ENCODE measurements at regions not wholly inside any gene's neighbourhood (a gene's known extent, or its start where the extent isn't known, plus 50 kb on each side); places are given as distances from the start of the nearest gene placed in this dataset.
"Not testable (repeated sequence)": the region's sequence is repeated elsewhere in the genome, so short reads cannot be mapped to it uniquely, and the experiment has no call there.

- DNase-seq = no peak
- in situ Hi-C loops (cut with HindIII; ENCODE audit: low pct_ligation_motif_present, low pct_unique_long_range_greater_than_20kb, low sequenced_read_pairs) = no loop called here
Measured at GRCh38 chr6:10343320-10343719, 71.6 kb downstream of the TFAP2A start.

- DNase-seq = no peak
Measured at GRCh38 chr6:10341605-10342004, 73.3 kb downstream of the TFAP2A start.

GRCh38 chr6:10338151-10338550 lies 76.7 kb downstream of the TFAP2A start:
- DNase-seq = no peak
- in situ Hi-C loops (cut with HindIII; ENCODE audit: low pct_ligation_motif_present, low pct_unique_long_range_greater_than_20kb, low sequenced_read_pairs) = no loop called here

More at GRCh38 chr6:10341605-10342004, 73.3 kb downstream of the TFAP2A start:
- in situ Hi-C loops (cut with HindIII; ENCODE audit: low pct_ligation_motif_present, low pct_unique_long_range_greater_than_20kb, low sequenced_read_pairs) = no loop called here

- in situ Hi-C loops (cut with HindIII; ENCODE audit: low pct_ligation_motif_present, low pct_unique_long_range_greater_than_20kb, low sequenced_read_pairs) = not testable (repeated sequence)
Measured at GRCh38 chr6:10337376-10337775, 77.5 kb downstream of the TFAP2A start.

GRCh38 chr6:10332111-10332510 lies 82.8 kb downstream of the TFAP2A start:
- in situ Hi-C loops (cut with HindIII; ENCODE audit: low pct_ligation_motif_present, low pct_unique_long_range_greater_than_20kb, low sequenced_read_pairs) = no loop called here
- DNase-seq = no peak

More at GRCh38 chr6:10337376-10337775, 77.5 kb downstream of the TFAP2A start:
- not testable (repeated sequence) for DNase-seq

GRCh38 chr6:10331334-10331968 lies 83.4 kb downstream of the TFAP2A start:
- no peak for DNase-seq
- in situ Hi-C loops (cut with HindIII; ENCODE audit: low pct_ligation_motif_present, low pct_unique_long_range_greater_than_20kb, low sequenced_read_pairs) = no loop called here

- in situ Hi-C loops (cut with HindIII; ENCODE audit: low pct_ligation_motif_present, low pct_unique_long_range_greater_than_20kb, low sequenced_read_pairs) = no loop called here
Measured at GRCh38 chr6:10330515-10330914, 84.4 kb downstream of the TFAP2A start.

GRCh38 chr6:10323018-10323417 lies 91.9 kb downstream of the TFAP2A start:
- in situ Hi-C loops (cut with HindIII; ENCODE audit: low pct_ligation_motif_present, low pct_unique_long_range_greater_than_20kb, low sequenced_read_pairs) = no loop called here
- DNase-seq = no peak

More at GRCh38 chr6:10330515-10330914, 84.4 kb downstream of the TFAP2A start:
- DNase-seq = no peak

- in situ Hi-C loops (cut with HindIII; ENCODE audit: low pct_ligation_motif_present, low pct_unique_long_range_greater_than_20kb, low sequenced_read_pairs) = no loop called here
- no peak for DNase-seq
Measured at GRCh38 chr6:10320291-10320690, 94.6 kb downstream of the TFAP2A start.

- in situ Hi-C loops (cut with HindIII; ENCODE audit: low pct_ligation_motif_present, low pct_unique_long_range_greater_than_20kb, low sequenced_read_pairs) = no loop called here
- DNase-seq = no peak
Measured at GRCh38 chr6:10316373-10316721, 98.5 kb downstream of the TFAP2A start.

GRCh38 chr6:10315658-10316372 lies 99.1 kb downstream of the TFAP2A start:
- DNase-seq = no peak
- in situ Hi-C loops (cut with HindIII; ENCODE audit: low pct_ligation_motif_present, low pct_unique_long_range_greater_than_20kb, low sequenced_read_pairs) = no loop called here

GRCh38 chr6:10315034-10315433 lies 99.8 kb downstream of the TFAP2A start:
- in situ Hi-C loops (cut with HindIII; ENCODE audit: low pct_ligation_motif_present, low pct_unique_long_range_greater_than_20kb, low sequenced_read_pairs) = no loop called here
- no peak for DNase-seq

- in situ Hi-C loops (cut with HindIII; ENCODE audit: low pct_ligation_motif_present, low pct_unique_long_range_greater_than_20kb, low sequenced_read_pairs) = no loop called here
- DNase-seq = no peak
Measured at GRCh38 chr6:10314163-10314955, 100.5 kb downstream of the TFAP2A start.

- DNase-seq = no peak
- in situ Hi-C loops (cut with HindIII; ENCODE audit: low pct_ligation_motif_present, low pct_unique_long_range_greater_than_20kb, low sequenced_read_pairs) = no loop called here
Measured at GRCh38 chr6:10313799-10314162, 101.1 kb downstream of the TFAP2A start.

GRCh38 chr6:10312445-10312844 lies 102.4 kb downstream of the TFAP2A start:
- DNase-seq = no peak
- in situ Hi-C loops (cut with HindIII; ENCODE audit: low pct_ligation_motif_present, low pct_unique_long_range_greater_than_20kb, low sequenced_read_pairs) = no loop called here

- DNase-seq; in situ Hi-C loops (cut with HindIII; ENCODE audit: low pct_ligation_motif_present, low pct_unique_long_range_greater_than_20kb, low sequenced_read_pairs): not testable (repeated sequence)
Measured at GRCh38 chr6:10311546-10312405, 103.1 kb downstream of the TFAP2A start.

GRCh38 chr6:10310826-10311225 lies 104.0 kb downstream of the TFAP2A start:
- no peak for DNase-seq
- in situ Hi-C loops (cut with HindIII; ENCODE audit: low pct_ligation_motif_present, low pct_unique_long_range_greater_than_20kb, low sequenced_read_pairs) = no loop called here

- no peak for DNase-seq
- in situ Hi-C loops (cut with HindIII; ENCODE audit: low pct_ligation_motif_present, low pct_unique_long_range_greater_than_20kb, low sequenced_read_pairs) = no loop called here
Measured at GRCh38 chr6:10310330-10310653, 104.6 kb downstream of the TFAP2A start.
